PC-9 (cell line): ENCODE measurements at regions not wholly inside any gene's neighbourhood (a gene's known extent, or its start where the extent isn't known, plus 50 kb on each side); places are given as distances from the start of the nearest gene placed in this dataset.

Source experiments
- CTCF ChIP-seq: fragments of 200-600 bp; sonication (generic); conservative IDR thresholded peaks from 2 replicates; pipeline ENCODE4 v1.6.1; 2017; ENCODE audit warnings: mixed run types, antibody characterized with exemption, mild to moderate bottlenecking, moderate library complexity
- EZH2 ChIP-seq: fragments of 200-600 bp; sonication (generic); IDR thresholded peaks from 2 replicates; pipeline ENCODE4 v1.8.0; 2017; ENCODE audit warnings: antibody characterized with exemption, low read depth

GRCh38 chr17:72176951-72177660 lies 56.3 kb downstream of the SOX9 start:
- TF ChIP-seq CTCF (no peak), EZH2 (no peak)
